Upper lobe of left lung (tissue), 6 donors: ENCODE measurements at regions not wholly inside any gene's neighbourhood (a gene's known extent, or its start where the extent isn't known, plus 50 kb on each side); places are given as distances from the start of the nearest gene placed in this dataset.

Source experiments
- ATAC-seq, 2 donors: fragments of 200-7000 bp; cut with Tn5 transposase; one replicate each; pipeline ENCODE4 v1.9.1; 2022; ENCODE audit warnings: mild to moderate bottlenecking in 2 of 2, moderate library complexity in 2 of 2; ENCODE audit not compliant: low FRiP score in 2 of 2
- DNase-seq, 2 donors: peaks; one replicate each; pipeline ENCODE4 v3.0.0-alpha.2; 2019 to 2020
- H3K27ac ChIP-seq, 4 donors: fragments of 200-600 bp; sonication (generic); one replicate each; pipeline ENCODE4 v1.5.1; 2016 to 2019
- H3K27me3 ChIP-seq, 4 donors: fragments of 200-600 bp; sonication (generic); one replicate each; pipeline ENCODE4 v1.5.1; 2017 to 2019
- H3K36me3 ChIP-seq, 4 donors: fragments of 200-600 bp; sonication (generic); one replicate each; pipeline ENCODE4 v1.5.1; 2016 to 2019
- H3K4me1 ChIP-seq, 4 donors: fragments of 200-600 bp; sonication (generic); one replicate each; pipeline ENCODE4 v1.5.1; 2018 to 2019
- H3K4me3 ChIP-seq, 4 donors: fragments of 200-600 bp; sonication (generic); one replicate each; pipeline ENCODE4 v1.5.1; 2017 to 2019; ENCODE audit warnings: mild to moderate bottlenecking in 2 of 4, moderate library complexity in 1 of 4
- H3K9me3 ChIP-seq, 4 donors: fragments of 200-600 bp; sonication (generic); one replicate each; pipeline ENCODE4 v1.5.1; 2018 to 2019
- EP300 ChIP-seq, 4 donors: sonication (generic); formaldehyde crosslinking; IDR thresholded peaks; one replicate each; pipeline ENCODE4 v1.5.1; 2017; ENCODE audit warnings: antibody characterized with exemption in 4 of 4, control low read depth in 2 of 4
- POLR2A ChIP-seq, 4 donors: fragments of 450-650 bp; IDR thresholded peaks; one replicate each; pipeline ENCODE4 v1.5.1; 2016 to 2017; ENCODE audit warnings: antibody characterized with exemption in 4 of 4, mild to moderate bottlenecking in 2 of 4
- POLR2AphosphoS5 ChIP-seq, 2 donors: sonication (generic); formaldehyde crosslinking; IDR thresholded peaks; one replicate each; pipeline ENCODE4 v1.5.1; 2017; ENCODE audit warnings: antibody characterized with exemption in 2 of 2
- WGBS, 2 donors: methylation state at CpG; one replicate each; pipeline ENCODE4 v1.1.5; 2017 to 2018; 5-methylcytosine and 5-hydroxymethylcytosine counted together
- TF ChIP-seq, protein P1 (sequence below), 6 experiments: fragments of 450-650 bp in 4 of 6; fragments of 200-600 bp in 2 of 6; sonication (generic) in 2 of 6; IDR thresholded peaks; one replicate each; pipeline ENCODE4 v1.5.1; 2016 to 2019; ENCODE audit warnings: antibody characterized with exemption in 6 of 6
- donor health status: DM: no; HTN: no; CAD: no; lungs with moderate emphysema.
- donor health status: DM: no; HTN: yes; CAD: no; lungs with severe emphysema.

DNA sequence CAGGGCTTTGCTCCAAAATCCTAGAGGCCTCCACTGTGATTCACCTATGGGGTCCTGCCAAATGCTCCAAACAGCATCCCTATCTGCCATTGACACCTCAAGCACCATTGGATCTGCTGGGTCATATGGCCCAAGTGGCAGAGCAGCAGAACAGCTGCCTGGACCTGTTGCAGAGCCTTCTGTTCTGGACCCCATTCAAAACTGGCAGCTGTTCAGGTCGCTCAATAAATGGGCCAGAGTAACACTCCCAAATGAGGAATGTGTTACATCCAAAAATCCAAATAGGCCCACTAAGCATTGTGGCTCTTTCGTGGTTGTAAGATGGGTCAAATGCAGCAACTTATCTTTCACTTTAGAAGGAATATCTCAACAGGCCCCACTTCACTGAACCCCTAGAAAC, 783.6 kb downstream of the DCDC2C start:
- H3K4me3 ChIP-seq, result no peak overlapping the region
- DNase-seq (no peak), ATAC-seq (no peak)
- TF ChIP-seq POLR2AphosphoS5 (IDR thresholded peaks at IDR 0.05) (no peak), EP300 (IDR thresholded peaks at IDR 0.05) (no peak), POLR2A (IDR thresholded peaks at IDR 0.05) (no peak)
- TF ChIP-seq, protein P1, sequence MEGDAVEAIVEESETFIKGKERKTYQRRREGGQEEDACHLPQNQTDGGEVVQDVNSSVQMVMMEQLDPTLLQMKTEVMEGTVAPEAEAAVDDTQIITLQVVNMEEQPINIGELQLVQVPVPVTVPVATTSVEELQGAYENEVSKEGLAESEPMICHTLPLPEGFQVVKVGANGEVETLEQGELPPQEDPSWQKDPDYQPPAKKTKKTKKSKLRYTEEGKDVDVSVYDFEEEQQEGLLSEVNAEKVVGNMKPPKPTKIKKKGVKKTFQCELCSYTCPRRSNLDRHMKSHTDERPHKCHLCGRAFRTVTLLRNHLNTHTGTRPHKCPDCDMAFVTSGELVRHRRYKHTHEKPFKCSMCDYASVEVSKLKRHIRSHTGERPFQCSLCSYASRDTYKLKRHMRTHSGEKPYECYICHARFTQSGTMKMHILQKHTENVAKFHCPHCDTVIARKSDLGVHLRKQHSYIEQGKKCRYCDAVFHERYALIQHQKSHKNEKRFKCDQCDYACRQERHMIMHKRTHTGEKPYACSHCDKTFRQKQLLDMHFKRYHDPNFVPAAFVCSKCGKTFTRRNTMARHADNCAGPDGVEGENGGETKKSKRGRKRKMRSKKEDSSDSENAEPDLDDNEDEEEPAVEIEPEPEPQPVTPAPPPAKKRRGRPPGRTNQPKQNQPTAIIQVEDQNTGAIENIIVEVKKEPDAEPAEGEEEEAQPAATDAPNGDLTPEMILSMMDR (IDR thresholded peaks at IDR 0.05), result no peak
- no peaks in the 10 kb centered on the region for H3K4me1 ChIP-seq
- no peak overlapping the region for H3K27ac ChIP-seq
- 60 to 74% methylated on average over 2 of the region's 2 CpGs for WGBS, 2 donors
- no peaks in the 10 kb centered on the region for H3K36me3 ChIP-seq
- H3K9me3 ChIP-seq, result peaks cover 0 to 13% (median 0%) of the 10 kb centered on the region in 4 donors
- no peaks in the 10 kb centered on the region for H3K27me3 ChIP-seq

GRCh38 chr2:4499316-4500030, 796.1 kb downstream of the DCDC2C start:
- Histone ChIP-seq H3K4me3 (no peak overlapping the region), H3K27ac (no peak overlapping the region), H3K4me1 (no peaks in the 10 kb centered on the region), H3K36me3 (no peaks in the 10 kb centered on the region), H3K9me3 (no peaks in the 10 kb centered on the region), H3K27me3 (no peaks in the 10 kb centered on the region)
- DNase-seq (no peak), ATAC-seq (no peak)
- 85 to 86% methylated on average over 5 of the region's 5 CpGs for WGBS, 2 donors
- TF ChIP-seq POLR2AphosphoS5 (IDR thresholded peaks at IDR 0.05) (no peak), POLR2A (IDR thresholded peaks at IDR 0.05) (no peak), EP300 (IDR thresholded peaks at IDR 0.05) (no peak)
- TF ChIP-seq, protein P1 (IDR thresholded peaks at IDR 0.05), result no peak

DNA sequence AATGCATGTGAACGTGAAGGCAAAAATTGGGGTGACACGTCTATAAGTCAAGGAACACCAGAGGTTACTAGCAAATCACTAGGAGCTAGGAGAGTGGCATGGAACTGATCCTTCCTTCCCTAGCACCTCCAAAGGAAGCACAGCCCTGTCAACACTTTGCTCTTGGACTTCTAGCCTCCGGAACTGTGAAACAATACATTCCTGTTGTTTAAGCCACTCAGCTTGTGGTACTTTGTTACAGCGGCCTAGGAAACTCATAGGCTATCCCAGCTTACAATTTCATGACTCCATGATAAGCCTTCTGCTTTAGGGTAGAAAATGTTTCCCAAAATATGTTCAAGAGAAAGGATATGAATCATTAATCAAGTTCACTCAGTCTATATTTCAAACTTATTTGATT, 798.1 kb downstream of the DCDC2C start:
- no peak for DNase-seq
- Histone ChIP-seq H3K9me3 (no peaks in the 10 kb centered on the region), H3K27me3 (no peaks in the 10 kb centered on the region), H3K36me3 (no peaks in the 10 kb centered on the region), H3K4me1 (no peaks in the 10 kb centered on the region), H3K27ac (no peak overlapping the region), H3K4me3 (no peak overlapping the region)
- TF ChIP-seq POLR2AphosphoS5 (IDR thresholded peaks at IDR 0.05), result no peak
- TF ChIP-seq EP300 (IDR thresholded peaks at IDR 0.05), result no peak
- TF ChIP-seq, protein P1 (IDR thresholded peaks at IDR 0.05), result no peak
- no peak for TF ChIP-seq POLR2A (IDR thresholded peaks at IDR 0.05)
- no peak for ATAC-seq
- WGBS, 2 donors, result 64 to 75% methylated on average over 4 of the region's 4 CpGs

- Histone ChIP-seq H3K36me3 (no peaks in the 10 kb centered on the region), H3K4me3 (no peak overlapping the region), H3K27ac (no peak overlapping the region), H3K9me3 (no peaks in the 10 kb centered on the region), H3K4me1 (no peaks in the 10 kb centered on the region), H3K27me3 (no peaks in the 10 kb centered on the region)
- DNase-seq (no peak), ATAC-seq (no peak)
- TF ChIP-seq POLR2AphosphoS5 (IDR thresholded peaks at IDR 0.05) (no peak), POLR2A (IDR thresholded peaks at IDR 0.05) (no peak), EP300 (IDR thresholded peaks at IDR 0.05) (no peak)
- TF ChIP-seq, protein P1 (IDR thresholded peaks at IDR 0.05), result no peak
- 66 to 79% methylated on average over 3 of the region's 3 CpGs for WGBS, 2 donors
Observed at GRCh38 chr2:4502230-4502843, 799.0 kb downstream of the DCDC2C start.

DNA sequence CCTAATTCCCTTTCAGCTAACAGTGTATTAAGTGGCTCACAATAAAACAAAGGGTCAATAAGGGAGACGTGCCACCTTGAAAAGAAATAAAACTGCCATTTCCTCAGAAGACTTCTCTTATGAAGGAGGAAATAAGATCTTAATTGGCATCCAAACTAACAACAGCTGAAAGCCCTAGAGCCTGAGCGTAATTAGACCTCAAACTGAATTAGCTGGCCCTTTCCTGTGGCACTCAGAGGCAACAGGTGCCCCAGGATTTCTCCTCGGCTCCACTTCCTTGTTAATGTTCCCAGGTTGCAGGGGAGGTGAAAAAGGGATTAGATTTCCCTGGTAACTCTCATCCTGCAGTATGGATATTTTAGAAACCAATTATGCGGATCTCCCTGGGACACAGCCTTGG, 804.3 kb downstream of the DCDC2C start:
- 77 to 78% methylated on average over 4 of the region's 4 CpGs for WGBS, 2 donors
- Histone ChIP-seq H3K4me1 (no peaks in the 10 kb centered on the region), H3K27me3 (no peaks in the 10 kb centered on the region), H3K36me3 (no peaks in the 10 kb centered on the region), H3K27ac (no peak overlapping the region), H3K9me3 (no peaks in the 10 kb centered on the region), H3K4me3 (no peak overlapping the region)
- DNase-seq, result no peak
- TF ChIP-seq POLR2A (IDR thresholded peaks at IDR 0.05), result no peak
- ATAC-seq, result no peak
